ENCODE measurements at regions not wholly inside any gene's neighbourhood (a gene's known extent, or its start where the extent isn't known, plus 50 kb on each side); places are given as distances from the start of the nearest gene placed in this dataset.

GRCh38 chr18:40407909-40408308 is 1547.1 kb upstream of the PIK3C3 start:
- FAIRE-seq: no peak

- no peak for FAIRE-seq
Observed at GRCh38 chr18:40404284-40404683, 1550.8 kb upstream of the PIK3C3 start.

GRCh38 chr18:40402052-40402451 is 1553.0 kb upstream of the PIK3C3 start:
- no peak for FAIRE-seq

- FAIRE-seq: no peak
Observed at GRCh38 chr18:40388121-40388520, 1566.9 kb upstream of the PIK3C3 start.

GRCh38 chr18:40387130-40387787 is 1567.8 kb upstream of the PIK3C3 start:
- no peak for FAIRE-seq

- no peak for FAIRE-seq
Observed at GRCh38 chr18:40382197-40382596, 1572.8 kb upstream of the PIK3C3 start.

GRCh38 chr18:40380686-40381439 is 1574.2 kb upstream of the PIK3C3 start:
- no peak for FAIRE-seq

- no peak for FAIRE-seq
Observed at GRCh38 chr18:40375837-40376236, 1579.2 kb upstream of the PIK3C3 start.

GRCh38 chr18:40371673-40372072 is 1583.4 kb upstream of the PIK3C3 start:
- no peak for FAIRE-seq

GRCh38 chr18:40367576-40367975 is 1587.5 kb upstream of the PIK3C3 start:
- no peak for FAIRE-seq

- no peak for FAIRE-seq
Observed at GRCh38 chr18:40366521-40366920, 1588.5 kb upstream of the PIK3C3 start.

GRCh38 chr18:40365526-40365925 is 1589.5 kb upstream of the PIK3C3 start:
- FAIRE-seq: no peak

- FAIRE-seq: no peak
Observed at GRCh38 chr18:40360558-40360957, 1594.5 kb upstream of the PIK3C3 start.

GRCh38 chr18:40357536-40357935 is 1597.5 kb upstream of the PIK3C3 start:
- no peak for FAIRE-seq

GRCh38 chr18:40356168-40356567 is 1598.9 kb upstream of the PIK3C3 start:
- FAIRE-seq: no peak

GRCh38 chr18:40355726-40356125 is 1599.3 kb upstream of the PIK3C3 start:
- no peak for FAIRE-seq

- FAIRE-seq: no peak
Observed at GRCh38 chr18:40348196-40348595, 1606.8 kb upstream of the PIK3C3 start.

GRCh38 chr18:40347261-40347660 is 1607.8 kb upstream of the PIK3C3 start:
- FAIRE-seq: no peak

GRCh38 chr18:40346146-40346545 is 1608.9 kb upstream of the PIK3C3 start:
- FAIRE-seq: no peak

- no peak for FAIRE-seq
Observed at GRCh38 chr18:40341701-40342100, 1613.3 kb upstream of the PIK3C3 start.

GRCh38 chr18:40338284-40338683 is 1616.8 kb upstream of the PIK3C3 start:
- FAIRE-seq: no peak

- FAIRE-seq: no peak
Observed at GRCh38 chr18:40326985-40327384, 1628.0 kb upstream of the PIK3C3 start.

GRCh38 chr18:40325988-40326387 is 1629.0 kb upstream of the PIK3C3 start:
- no peak for FAIRE-seq

- no peak for FAIRE-seq
Observed at GRCh38 chr18:40314199-40314598, 1640.8 kb upstream of the PIK3C3 start.

Measured in TTC549 (cell line).